SU-DHL-6 (cell line): ENCODE measurements at regions not wholly inside any gene's neighbourhood (a gene's known extent, or its start where the extent isn't known, plus 50 kb on each side); places are given as distances from the start of the nearest gene placed in this dataset.

Experiments used
- H2AFZ ChIP-seq: fragments of 200-600 bp; sonication (generic); 2 replicates; pipeline ENCODE4 v1.6.1; 2014; ENCODE audit warnings: low read depth, mild to moderate bottlenecking, moderate library complexity, mixed read lengths, antibody characterized with exemption, low read length; ENCODE audit not compliant: severe bottlenecking
- H3F3A ChIP-seq: fragments of 200-600 bp; shearing (Covaris generic); 2 replicates; pipeline ENCODE4 v1.6.0; 2016; ENCODE audit warnings: antibody characterized with exemption, mild to moderate bottlenecking; ENCODE audit not compliant: insufficient read depth
- H3K27ac ChIP-seq: fragments of 200-600 bp; sonication (generic); 2 replicates; pipeline ENCODE4 v1.5.1; 2016; ENCODE audit warnings: low read depth, mild to moderate bottlenecking, low read length, moderate library complexity, mixed read lengths
- H3K27me3 ChIP-seq: fragments of 200-600 bp; sonication (generic), shearing (Covaris generic); 2 replicates; pipeline ENCODE4 v1.6.0; 2014; ENCODE audit warnings: mild to moderate bottlenecking, low read length
- H3K36me3 ChIP-seq: fragments of 200-600 bp; sonication (generic); 2 replicates; pipeline ENCODE4 v1.6.1; 2014; ENCODE audit warnings: mild to moderate bottlenecking, low read length, mixed read lengths
- H3K4me2 ChIP-seq: fragments of 300-600, 200-600 bp; shearing (Covaris generic), sonication (generic); 2 replicates; pipeline ENCODE4 v1.6.0; 2014; ENCODE audit warnings: low read length, low read depth, mild to moderate bottlenecking; ENCODE audit not compliant: poor library complexity, severe bottlenecking
- H3K4me3 ChIP-seq: fragments of 200-600 bp; sonication (generic); 2 replicates; pipeline ENCODE4 v1.5.1; 2014; ENCODE audit warnings: antibody characterized with exemption, low read length, mild to moderate bottlenecking, mixed read lengths; ENCODE audit not compliant: insufficient read depth, poor library complexity, severe bottlenecking
- H3K79me2 ChIP-seq: fragments of 200-600 bp; sonication (generic); 2 replicates; pipeline ENCODE4 v1.6.1; 2014; ENCODE audit warnings: mild to moderate bottlenecking, low read length, moderate library complexity; ENCODE audit not compliant: insufficient read depth
- H3K9ac ChIP-seq: fragments of 200-600 bp; sonication (generic); 2 replicates; pipeline ENCODE4 v1.7.0; 2014; ENCODE audit warnings: mild to moderate bottlenecking, low read length
- H3K9me2 ChIP-seq: fragments of 200-600 bp; sonication (generic); replicated peaks from 2 replicates; pipeline ENCODE4 v1.6.1; 2014; ENCODE audit warnings: low read length; ENCODE audit not compliant: insufficient read depth
- H3K9me3 ChIP-seq: fragments of 200-600 bp; sonication (generic); 2 replicates; pipeline ENCODE4 v1.6.1; 2014; ENCODE audit warnings: low read length, mixed read lengths; ENCODE audit not compliant: insufficient read depth
- H4K20me1 ChIP-seq: fragments of 200-600 bp; sonication (generic); 2 replicates; pipeline ENCODE4 v1.6.1; 2014; ENCODE audit warnings: low read depth, mild to moderate bottlenecking, antibody characterized with exemption, low read length, moderate library complexity, mixed read lengths
- EZH2phosphoT487 ChIP-seq: fragments of 200-600 bp; sonication (generic), shearing (Covaris generic); conservative IDR thresholded peaks from 2 replicates; pipeline ENCODE4 v1.6.1; 2018; ENCODE audit warnings: mild to moderate bottlenecking, antibody characterized with exemption, low read length, moderate library complexity, mixed read lengths
- TF ChIP-seq, protein P1 (sequence below): fragments of 200-600 bp; sonication (generic); IDR thresholded peaks from one replicate; pipeline ENCODE4 v1.5.1; 2017; ENCODE audit warnings: antibody characterized with exemption, mild to moderate bottlenecking, low read length, moderate library complexity; ENCODE audit not compliant: insufficient read depth, poor library complexity, severe bottlenecking

DNA sequence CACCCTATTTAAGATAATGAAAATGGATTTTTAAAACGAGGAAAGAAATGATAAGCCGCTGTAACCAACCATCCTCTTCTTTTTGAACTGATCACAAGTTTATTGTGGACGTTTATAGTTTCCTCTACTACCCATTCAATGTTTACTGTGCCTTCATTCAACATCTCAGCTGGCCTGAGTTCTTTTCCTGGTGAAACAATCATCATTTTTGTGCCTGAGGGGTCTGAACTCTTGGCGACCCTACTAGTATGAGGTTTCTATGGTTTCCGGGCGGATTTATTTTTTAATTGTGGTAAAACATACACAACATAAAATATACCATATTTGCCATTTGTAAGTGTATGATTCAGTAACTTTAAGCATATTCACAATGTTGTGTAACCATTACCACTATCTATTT lies 100.7 kb downstream of the SPRY1 start:
- no peak for TF ChIP-seq EZH2phosphoT487
- TF ChIP-seq, protein P1, sequence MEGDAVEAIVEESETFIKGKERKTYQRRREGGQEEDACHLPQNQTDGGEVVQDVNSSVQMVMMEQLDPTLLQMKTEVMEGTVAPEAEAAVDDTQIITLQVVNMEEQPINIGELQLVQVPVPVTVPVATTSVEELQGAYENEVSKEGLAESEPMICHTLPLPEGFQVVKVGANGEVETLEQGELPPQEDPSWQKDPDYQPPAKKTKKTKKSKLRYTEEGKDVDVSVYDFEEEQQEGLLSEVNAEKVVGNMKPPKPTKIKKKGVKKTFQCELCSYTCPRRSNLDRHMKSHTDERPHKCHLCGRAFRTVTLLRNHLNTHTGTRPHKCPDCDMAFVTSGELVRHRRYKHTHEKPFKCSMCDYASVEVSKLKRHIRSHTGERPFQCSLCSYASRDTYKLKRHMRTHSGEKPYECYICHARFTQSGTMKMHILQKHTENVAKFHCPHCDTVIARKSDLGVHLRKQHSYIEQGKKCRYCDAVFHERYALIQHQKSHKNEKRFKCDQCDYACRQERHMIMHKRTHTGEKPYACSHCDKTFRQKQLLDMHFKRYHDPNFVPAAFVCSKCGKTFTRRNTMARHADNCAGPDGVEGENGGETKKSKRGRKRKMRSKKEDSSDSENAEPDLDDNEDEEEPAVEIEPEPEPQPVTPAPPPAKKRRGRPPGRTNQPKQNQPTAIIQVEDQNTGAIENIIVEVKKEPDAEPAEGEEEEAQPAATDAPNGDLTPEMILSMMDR = no peak
- no peaks in the 10 kb centered on the region for H3K9me2 ChIP-seq
- H4K20me1 ChIP-seq = no peaks in the 10 kb centered on the region
- no peaks in the 10 kb centered on the region for H3F3A ChIP-seq
- H3K9ac ChIP-seq = no peak overlapping the region
- no peaks in the 10 kb centered on the region for H3K79me2 ChIP-seq
- no peaks in the 10 kb centered on the region for H3K27me3 ChIP-seq
- H3K27ac ChIP-seq = no peak overlapping the region
- H3K9me3 ChIP-seq = no peaks in the 10 kb centered on the region
- H2AFZ ChIP-seq = no peak overlapping the region
- no peaks in the 10 kb centered on the region for H3K36me3 ChIP-seq
- no peak overlapping the region for H3K4me2 ChIP-seq
- H3K4me3 ChIP-seq = no peak overlapping the region

DNA sequence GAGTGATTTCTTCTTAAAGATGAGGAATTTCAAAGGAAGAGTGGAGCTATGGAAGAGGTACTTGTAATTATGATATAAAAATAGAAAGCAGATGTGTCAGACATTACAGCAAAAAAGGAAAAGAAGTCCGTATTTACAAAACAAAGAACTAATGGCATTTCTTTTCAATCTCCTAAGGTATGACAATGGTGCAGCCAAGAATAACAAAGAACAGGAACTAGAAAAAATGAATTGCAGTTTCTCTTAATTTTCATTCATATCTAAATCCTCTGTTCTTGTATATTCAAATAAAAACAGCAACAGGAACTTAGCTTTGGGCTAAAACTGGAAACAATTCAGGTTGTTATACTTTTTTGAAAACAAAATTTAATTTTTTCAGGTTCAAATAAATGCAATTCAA lies 105.1 kb downstream of the SPRY1 start:
- no peaks in the 10 kb centered on the region for H3F3A ChIP-seq
- no peak overlapping the region for H3K4me2 ChIP-seq
- no peaks in the 10 kb centered on the region for H4K20me1 ChIP-seq
- no peaks in the 10 kb centered on the region for H3K27me3 ChIP-seq
- no peaks in the 10 kb centered on the region for H3K9me3 ChIP-seq
- H3K9ac ChIP-seq = no peak overlapping the region
- H3K36me3 ChIP-seq = no peaks in the 10 kb centered on the region
- no peak overlapping the region for H2AFZ ChIP-seq
- no peaks in the 10 kb centered on the region for H3K79me2 ChIP-seq
- no peaks in the 10 kb centered on the region for H3K9me2 ChIP-seq
- no peak for TF ChIP-seq EZH2phosphoT487
- TF ChIP-seq, protein P1 = no peak
- H3K4me3 ChIP-seq = no peak overlapping the region
- no peak overlapping the region for H3K27ac ChIP-seq

DNA sequence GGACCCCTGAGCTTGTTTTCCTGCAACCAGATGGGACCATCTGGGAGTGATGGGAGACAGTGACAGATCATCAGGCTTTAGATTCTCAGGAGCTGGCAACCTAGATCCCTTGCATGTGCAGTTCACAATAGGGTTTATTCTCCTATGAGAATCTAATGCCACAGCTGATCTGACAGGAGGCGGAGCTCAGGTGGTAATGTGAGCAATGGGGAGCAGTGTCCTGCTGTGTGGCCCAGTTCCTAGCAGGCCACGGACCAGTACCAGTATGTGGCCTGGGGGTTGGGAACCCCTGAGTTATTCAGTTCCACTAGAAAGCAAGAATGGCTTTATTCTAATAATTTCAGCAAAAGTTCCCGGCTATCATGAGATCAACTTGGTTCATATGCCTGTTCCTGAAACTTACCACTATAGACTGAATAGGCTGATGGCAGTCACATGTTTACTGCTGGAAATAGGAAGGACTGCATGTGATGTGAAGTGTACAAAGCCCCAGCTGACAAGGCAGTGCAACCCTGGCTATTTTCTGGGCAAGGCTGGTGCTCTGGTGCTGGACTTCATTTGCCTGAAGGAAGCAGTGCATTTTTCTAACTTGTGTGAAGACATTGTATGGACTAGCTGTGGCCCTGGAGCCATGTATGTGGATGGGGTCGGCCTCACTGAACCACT lies 107.2 kb downstream of the SPRY1 start:
- Histone ChIP-seq H3K27ac (no peak overlapping the region), H3F3A (no peaks in the 10 kb centered on the region), H3K9me3 (no peaks in the 10 kb centered on the region), H3K36me3 (no peaks in the 10 kb centered on the region), H3K9ac (no peak overlapping the region), H3K79me2 (no peaks in the 10 kb centered on the region), H3K27me3 (no peaks in the 10 kb centered on the region), H3K4me3 (no peak overlapping the region), H3K9me2 (no peaks in the 10 kb centered on the region), H2AFZ (no peak overlapping the region), H4K20me1 (no peaks in the 10 kb centered on the region), H3K4me2 (no peak overlapping the region)
- TF ChIP-seq, protein P1 = no peak
- TF ChIP-seq EZH2phosphoT487 = no peak
